WTC11 (cell line): ENCODE measurements at regions not wholly inside any gene's neighbourhood (a gene's known extent, or its start where the extent isn't known, plus 50 kb on each side); places are given as distances from the start of the nearest gene placed in this dataset.

Experiments
- ATAC-seq: fragments of 200-7000 bp; cut with Tn5 transposase; 2 replicates; pipeline ENCODE4 v1.10.0; 2021; ENCODE audit warnings: mild to moderate bottlenecking, moderate library complexity
- CTCF ChIA-PET: fragments of 300-600 bp; sonication (Branson Sonifier 250); formaldehyde crosslinking; loops from one replicate; lab custom pipeline; 2021; ENCODE audit warnings: antibody characterized with exemption; lab: Charles Lee
- POLR2A ChIA-PET: fragments of 350-600 bp; sonication (Branson Sonifier 250); formaldehyde crosslinking; loops from one replicate; lab custom pipeline; 2021; ENCODE audit warnings: antibody characterized with exemption; lab: Charles Lee
- DNase-seq: peaks from one replicate; pipeline ENCODE4 v3.0.0; 2021; ENCODE audit warnings: low spot score
- H3K27ac Mint-ChIP-seq: 2 replicates; pipeline ENCODE4 v1.8.0; 2021; ENCODE audit warnings: mixed read lengths
- H3K27me3 Mint-ChIP-seq: 2 replicates; pipeline ENCODE4 v1.8.0; 2021; ENCODE audit warnings: low read depth, mild to moderate bottlenecking, moderate library complexity, mixed read lengths
- H3K36me3 Mint-ChIP-seq: 2 replicates; pipeline ENCODE4 v1.8.0; 2021; ENCODE audit warnings: mixed read lengths
- H3K4me1 Mint-ChIP-seq: 2 replicates; pipeline ENCODE4 v1.8.0; 2022; ENCODE audit warnings: mixed read lengths
- H3K4me3 Mint-ChIP-seq: 2 replicates; pipeline ENCODE4 v1.8.0; 2021; ENCODE audit warnings: mild to moderate bottlenecking, moderate library complexity, mixed read lengths
- H3K9me3 Mint-ChIP-seq: 2 replicates; pipeline ENCODE4 v1.8.0; 2021; ENCODE audit warnings: mixed read lengths
- CBFB ChIP-seq: sonication (generic); formaldehyde crosslinking; IDR thresholded peaks from 2 replicates; pipeline ENCODE4 v1.8.1; 2022; ENCODE audit warnings: mild to moderate bottlenecking, low read depth, missing genetic modification reagents
- CREM ChIP-seq: sonication (generic); formaldehyde crosslinking; IDR thresholded peaks from 2 replicates; pipeline ENCODE4 v1.8.1; 2022; ENCODE audit warnings: mild to moderate bottlenecking, missing genetic modification reagents, moderate library complexity
- EMX1 ChIP-seq: fragments of 250-450 bp; sonication (Bioruptor Pico); IDR thresholded peaks from 2 replicates; pipeline ENCODE4 v1.8.0; 2021; ENCODE audit warnings: mild to moderate bottlenecking
- ETV6 ChIP-seq: sonication (generic); formaldehyde crosslinking; IDR thresholded peaks from 2 replicates; pipeline ENCODE4 v1.8.1; 2022; ENCODE audit warnings: mild to moderate bottlenecking, missing genetic modification reagents
- GRHL2 ChIP-seq: fragments of 250-450 bp; sonication (Bioruptor Pico); IDR thresholded peaks from 2 replicates; pipeline ENCODE4 v1.8.0; 2022; ENCODE audit warnings: mild to moderate bottlenecking, moderate library complexity; ENCODE audit not compliant: insufficient replicate concordance, severe bottlenecking
- JUN ChIP-seq: sonication (generic); formaldehyde crosslinking; IDR thresholded peaks from 2 replicates; pipeline ENCODE4 v1.8.0; 2023; ENCODE audit warnings: mild to moderate bottlenecking, missing genetic modification reagents
- NFE2L1 ChIP-seq: sonication (generic); formaldehyde crosslinking; IDR thresholded peaks from 2 replicates; pipeline ENCODE4 v1.8.1; 2023; ENCODE audit warnings: missing genetic modification reagents
- NFYB ChIP-seq: sonication (generic); formaldehyde crosslinking; conservative IDR thresholded peaks from 2 replicates; pipeline ENCODE4 v1.8.0; 2022; ENCODE audit warnings: low read depth, missing genetic modification reagents
- OVOL2 ChIP-seq: fragments of 250-450 bp; sonication (Bioruptor Pico); IDR thresholded peaks from 2 replicates; pipeline ENCODE4 v1.9.0; 2021; ENCODE audit warnings: mild to moderate bottlenecking, borderline replicate concordance
- RORB ChIP-seq: fragments of 250-450 bp; sonication (Bioruptor Pico); IDR thresholded peaks from 2 replicates; pipeline ENCODE4 v1.9.0; 2021; ENCODE audit warnings: mild to moderate bottlenecking
- SMAD4 ChIP-seq: sonication (generic); formaldehyde crosslinking; IDR thresholded peaks from 2 replicates; pipeline ENCODE4 v1.8.0; 2022; ENCODE audit warnings: mild to moderate bottlenecking, missing genetic modification reagents
- TCF7 ChIP-seq: sonication (generic); formaldehyde crosslinking; IDR thresholded peaks from 2 replicates; pipeline ENCODE4 v1.8.0; 2022; ENCODE audit warnings: mild to moderate bottlenecking, low read depth, missing genetic modification reagents, moderate library complexity
- TEAD1 ChIP-seq: sonication (generic); formaldehyde crosslinking; IDR thresholded peaks from 2 replicates; pipeline ENCODE4 v1.8.0; 2022; ENCODE audit warnings: mild to moderate bottlenecking, missing genetic modification reagents
- ZNF121 ChIP-seq: sonication (generic); formaldehyde crosslinking; IDR thresholded peaks from 2 replicates; pipeline ENCODE4 v1.8.0; 2023; ENCODE audit warnings: missing genetic modification reagents
- ZNF138 ChIP-seq: sonication (generic); formaldehyde crosslinking; conservative IDR thresholded peaks from 2 replicates; pipeline ENCODE4 v1.8.1; 2022; ENCODE audit warnings: mild to moderate bottlenecking, moderate library complexity, missing genetic modification reagents
- ZNF263 ChIP-seq: sonication (generic); formaldehyde crosslinking; IDR thresholded peaks from 2 replicates; pipeline ENCODE4 v1.8.1; 2022; ENCODE audit warnings: low read depth, mild to moderate bottlenecking, moderate library complexity, missing genetic modification reagents
- ZNF416 ChIP-seq: fragments of 250-450 bp; sonication (Bioruptor Pico); IDR thresholded peaks from 2 replicates; pipeline ENCODE4 v1.9.0; 2021; ENCODE audit warnings: mild to moderate bottlenecking, inconsistent platforms
- TF ChIP-seq, protein P1 (sequence below): fragments of 250-450 bp; sonication (Bioruptor Pico); IDR thresholded peaks from 2 replicates; pipeline ENCODE4 v1.9.0; 2021; ENCODE audit warnings: moderate library complexity, mild to moderate bottlenecking, inconsistent platforms, borderline replicate concordance
- TF ChIP-seq, protein P2 (sequence below): fragments of 250-450 bp; sonication (Bioruptor Pico); IDR thresholded peaks from 2 replicates; pipeline ENCODE4 v2.1.2; 2022; ENCODE audit warnings: mild to moderate bottlenecking, moderate library complexity
- TF ChIP-seq, protein P3 (sequence below): sonication (generic); formaldehyde crosslinking; IDR thresholded peaks from 2 replicates; pipeline ENCODE4 v1.8.1; 2022; ENCODE audit warnings: mild to moderate bottlenecking, moderate library complexity, missing genetic modification reagents
- TF ChIP-seq, protein P4 (sequence below): sonication (generic); formaldehyde crosslinking; IDR thresholded peaks from 2 replicates; pipeline ENCODE4 v1.8.0; 2022; ENCODE audit warnings: mild to moderate bottlenecking, missing genetic modification reagents
- TF ChIP-seq, protein P5 (sequence below): sonication (generic); formaldehyde crosslinking; IDR thresholded peaks from 2 replicates; pipeline ENCODE4 v1.8.0; 2022; ENCODE audit warnings: mild to moderate bottlenecking, missing genetic modification reagents
- TF ChIP-seq, protein P6 (sequence below): sonication (generic); formaldehyde crosslinking; IDR thresholded peaks from 2 replicates; pipeline ENCODE4 v1.8.1; 2023; ENCODE audit warnings: mild to moderate bottlenecking, missing genetic modification reagents
- TF ChIP-seq, protein P7 (sequence below): sonication (generic); formaldehyde crosslinking; IDR thresholded peaks from 2 replicates; pipeline ENCODE4 v1.8.0; 2022; ENCODE audit warnings: mild to moderate bottlenecking, missing genetic modification reagents
- TF ChIP-seq, protein P8 (sequence below): sonication (generic); formaldehyde crosslinking; IDR thresholded peaks from 2 replicates; pipeline ENCODE4 v1.8.1; 2023; ENCODE audit warnings: mild to moderate bottlenecking, missing genetic modification reagents, moderate library complexity

DNA sequence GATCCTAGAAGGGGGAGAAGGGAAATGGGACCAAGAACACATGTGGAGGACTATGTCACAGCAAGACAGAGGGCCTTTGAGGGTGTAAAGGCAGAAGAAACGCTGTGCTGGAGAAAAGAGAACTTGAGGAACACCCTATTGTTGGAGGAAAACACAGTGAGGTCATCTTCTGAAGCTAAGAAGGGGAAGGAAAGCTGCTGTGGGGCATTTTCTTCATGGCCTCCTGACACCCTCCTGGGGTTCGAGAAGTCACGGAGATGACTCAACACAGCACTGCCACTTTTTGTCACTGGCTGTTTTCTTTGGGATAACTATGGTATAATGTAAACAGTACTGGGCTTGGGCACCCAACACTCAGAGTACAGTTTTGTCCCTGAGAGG lies 492.6 kb upstream of the CADM1 start:
- Mint-ChIP-seq H3K27ac (no peak overlapping the region), H3K27me3 (peaks cover 26% of the 10 kb centered on the region), H3K36me3 (no peaks in the 10 kb centered on the region), H3K9me3 (no peaks in the 10 kb centered on the region), H3K4me3 (no peak overlapping the region), H3K4me1 (no peaks in the 10 kb centered on the region)
- ChIA-PET CTCF (no interaction called here), POLR2A (no interaction called here)
- DNase-seq (no peak), ATAC-seq (no peak)
- no peak for TF ChIP-seq SMAD4
- no peak for TF ChIP-seq TCF7
- no peak for TF ChIP-seq CREM (CRISPR knock-in tag)
- no peak for TF ChIP-seq NFYB (CRISPR knock-in tag)
- no peak for TF ChIP-seq ZNF263 (CRISPR knock-in tag)
- TF ChIP-seq EMX1 (CRISPR knock-in tag), result no peak
- TF ChIP-seq, protein P1, sequence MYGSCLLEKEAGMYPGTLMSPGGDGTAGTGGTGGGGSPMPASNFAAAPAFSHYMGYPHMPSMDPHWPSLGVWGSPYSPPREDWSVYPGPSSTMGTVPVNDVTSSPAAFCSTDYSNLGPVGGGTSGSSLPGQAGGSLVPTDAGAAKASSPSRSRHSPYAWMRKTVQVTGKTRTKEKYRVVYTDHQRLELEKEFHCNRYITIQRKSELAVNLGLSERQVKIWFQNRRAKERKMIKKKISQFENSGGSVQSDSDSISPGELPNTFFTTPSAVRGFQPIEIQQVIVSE (CRISPR knock-in tag), result no peak
- no peak for TF ChIP-seq TEAD1 (CRISPR knock-in tag)
- TF ChIP-seq, protein P2, sequence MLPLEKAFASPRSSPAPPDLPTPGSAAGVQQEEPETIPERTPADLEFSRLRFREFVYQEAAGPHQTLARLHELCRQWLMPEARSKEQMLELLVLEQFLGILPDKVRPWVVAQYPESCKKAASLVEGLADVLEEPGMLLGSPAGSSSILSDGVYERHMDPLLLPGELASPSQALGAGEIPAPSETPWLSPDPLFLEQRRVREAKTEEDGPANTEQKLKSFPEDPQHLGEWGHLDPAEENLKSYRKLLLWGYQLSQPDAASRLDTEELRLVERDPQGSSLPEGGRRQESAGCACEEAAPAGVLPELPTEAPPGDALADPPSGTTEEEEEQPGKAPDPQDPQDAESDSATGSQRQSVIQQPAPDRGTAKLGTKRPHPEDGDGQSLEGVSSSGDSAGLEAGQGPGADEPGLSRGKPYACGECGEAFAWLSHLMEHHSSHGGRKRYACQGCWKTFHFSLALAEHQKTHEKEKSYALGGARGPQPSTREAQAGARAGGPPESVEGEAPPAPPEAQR (CRISPR knock-in tag), result no peak
- TF ChIP-seq GRHL2 (CRISPR knock-in tag), result no peak
- TF ChIP-seq, protein P3, sequence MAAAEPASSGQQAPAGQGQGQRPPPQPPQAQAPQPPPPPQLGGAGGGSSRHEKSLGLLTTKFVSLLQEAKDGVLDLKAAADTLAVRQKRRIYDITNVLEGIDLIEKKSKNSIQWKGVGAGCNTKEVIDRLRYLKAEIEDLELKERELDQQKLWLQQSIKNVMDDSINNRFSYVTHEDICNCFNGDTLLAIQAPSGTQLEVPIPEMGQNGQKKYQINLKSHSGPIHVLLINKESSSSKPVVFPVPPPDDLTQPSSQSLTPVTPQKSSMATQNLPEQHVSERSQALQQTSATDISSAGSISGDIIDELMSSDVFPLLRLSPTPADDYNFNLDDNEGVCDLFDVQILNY (CRISPR knock-in tag), result no peak
- TF ChIP-seq, protein P4, sequence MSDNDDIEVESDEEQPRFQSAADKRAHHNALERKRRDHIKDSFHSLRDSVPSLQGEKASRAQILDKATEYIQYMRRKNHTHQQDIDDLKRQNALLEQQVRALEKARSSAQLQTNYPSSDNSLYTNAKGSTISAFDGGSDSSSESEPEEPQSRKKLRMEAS (CRISPR knock-in tag), result no peak
- no peak for TF ChIP-seq ZNF121
- no peak for TF ChIP-seq OVOL2 (CRISPR knock-in tag)
- no peak for TF ChIP-seq JUN (CRISPR knock-in tag)
- TF ChIP-seq, protein P5, sequence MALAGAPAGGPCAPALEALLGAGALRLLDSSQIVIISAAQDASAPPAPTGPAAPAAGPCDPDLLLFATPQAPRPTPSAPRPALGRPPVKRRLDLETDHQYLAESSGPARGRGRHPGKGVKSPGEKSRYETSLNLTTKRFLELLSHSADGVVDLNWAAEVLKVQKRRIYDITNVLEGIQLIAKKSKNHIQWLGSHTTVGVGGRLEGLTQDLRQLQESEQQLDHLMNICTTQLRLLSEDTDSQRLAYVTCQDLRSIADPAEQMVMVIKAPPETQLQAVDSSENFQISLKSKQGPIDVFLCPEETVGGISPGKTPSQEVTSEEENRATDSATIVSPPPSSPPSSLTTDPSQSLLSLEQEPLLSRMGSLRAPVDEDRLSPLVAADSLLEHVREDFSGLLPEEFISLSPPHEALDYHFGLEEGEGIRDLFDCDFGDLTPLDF (CRISPR knock-in tag), result no peak
- TF ChIP-seq, protein P6, sequence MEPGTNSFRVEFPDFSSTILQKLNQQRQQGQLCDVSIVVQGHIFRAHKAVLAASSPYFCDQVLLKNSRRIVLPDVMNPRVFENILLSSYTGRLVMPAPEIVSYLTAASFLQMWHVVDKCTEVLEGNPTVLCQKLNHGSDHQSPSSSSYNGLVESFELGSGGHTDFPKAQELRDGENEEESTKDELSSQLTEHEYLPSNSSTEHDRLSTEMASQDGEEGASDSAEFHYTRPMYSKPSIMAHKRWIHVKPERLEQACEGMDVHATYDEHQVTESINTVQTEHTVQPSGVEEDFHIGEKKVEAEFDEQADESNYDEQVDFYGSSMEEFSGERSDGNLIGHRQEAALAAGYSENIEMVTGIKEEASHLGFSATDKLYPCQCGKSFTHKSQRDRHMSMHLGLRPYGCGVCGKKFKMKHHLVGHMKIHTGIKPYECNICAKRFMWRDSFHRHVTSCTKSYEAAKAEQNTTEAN (CRISPR knock-in tag), result no peak

DNA sequence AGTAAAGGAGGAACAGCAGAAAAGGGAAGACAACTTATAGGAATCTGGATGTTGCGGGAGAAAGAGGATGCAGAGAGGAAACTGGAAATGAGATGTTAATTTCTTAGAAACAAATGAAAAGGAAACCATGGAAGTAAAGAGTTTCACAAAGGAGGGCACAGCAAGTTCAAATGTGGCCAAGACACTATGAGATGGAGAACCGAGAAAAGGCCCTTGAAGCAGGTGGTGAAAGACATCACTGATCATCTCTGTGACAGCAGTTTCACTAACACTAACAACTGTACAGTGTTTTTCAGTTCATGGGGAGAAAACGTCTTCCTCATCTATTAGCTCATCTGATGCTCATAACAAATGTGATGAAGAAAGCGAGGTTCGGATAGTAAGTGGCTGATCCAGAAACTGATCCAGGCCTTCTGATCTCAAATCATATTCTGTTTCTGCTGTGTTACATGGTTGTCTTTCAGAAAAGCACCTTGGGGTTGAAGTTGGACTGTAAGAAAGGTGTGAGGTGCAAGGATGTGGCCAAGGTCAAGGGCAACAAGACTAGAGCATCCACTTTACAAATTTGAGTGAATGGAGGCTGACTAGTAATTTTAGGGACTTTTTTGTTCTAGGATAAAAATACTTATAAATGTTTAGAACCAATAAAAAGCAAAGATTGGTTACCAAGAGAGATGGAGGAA lies 492.1 kb upstream of the CADM1 start:
- Mint-ChIP-seq H3K9me3 (no peaks in the 10 kb centered on the region), H3K4me3 (no peak overlapping the region), H3K27ac (no peak overlapping the region), H3K36me3 (no peaks in the 10 kb centered on the region), H3K27me3 (peaks cover 24% of the 10 kb centered on the region), H3K4me1 (no peaks in the 10 kb centered on the region)
- TF ChIP-seq NFE2L1 (CRISPR knock-in tag) (no peak), ZNF138 (CRISPR knock-in tag) (no peak), ZNF416 (no peak), ETV6 (CRISPR knock-in tag) (no peak), ZNF263 (CRISPR knock-in tag) (no peak), CBFB (no peak), ZNF121 (no peak), RORB (CRISPR knock-in tag) (no peak), NFYB (CRISPR knock-in tag) (no peak)
- TF ChIP-seq, protein P4 (CRISPR knock-in tag), result no peak
- TF ChIP-seq, protein P7, sequence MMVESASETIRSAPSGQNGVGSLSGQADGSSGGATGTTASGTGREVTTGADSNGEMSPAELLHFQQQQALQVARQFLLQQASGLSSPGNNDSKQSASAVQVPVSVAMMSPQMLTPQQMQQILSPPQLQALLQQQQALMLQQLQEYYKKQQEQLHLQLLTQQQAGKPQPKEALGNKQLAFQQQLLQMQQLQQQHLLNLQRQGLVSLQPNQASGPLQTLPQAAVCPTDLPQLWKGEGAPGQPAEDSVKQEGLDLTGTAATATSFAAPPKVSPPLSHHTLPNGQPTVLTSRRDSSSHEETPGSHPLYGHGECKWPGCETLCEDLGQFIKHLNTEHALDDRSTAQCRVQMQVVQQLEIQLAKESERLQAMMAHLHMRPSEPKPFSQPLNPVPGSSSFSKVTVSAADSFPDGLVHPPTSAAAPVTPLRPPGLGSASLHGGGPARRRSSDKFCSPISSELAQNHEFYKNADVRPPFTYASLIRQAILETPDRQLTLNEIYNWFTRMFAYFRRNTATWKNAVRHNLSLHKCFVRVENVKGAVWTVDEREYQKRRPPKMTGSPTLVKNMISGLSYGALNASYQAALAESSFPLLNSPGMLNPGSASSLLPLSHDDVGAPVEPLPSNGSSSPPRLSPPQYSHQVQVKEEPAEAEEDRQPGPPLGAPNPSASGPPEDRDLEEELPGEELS (CRISPR knock-in tag), result no peak
- TF ChIP-seq, protein P5 (CRISPR knock-in tag), result no peak
- TF ChIP-seq, protein P8, sequence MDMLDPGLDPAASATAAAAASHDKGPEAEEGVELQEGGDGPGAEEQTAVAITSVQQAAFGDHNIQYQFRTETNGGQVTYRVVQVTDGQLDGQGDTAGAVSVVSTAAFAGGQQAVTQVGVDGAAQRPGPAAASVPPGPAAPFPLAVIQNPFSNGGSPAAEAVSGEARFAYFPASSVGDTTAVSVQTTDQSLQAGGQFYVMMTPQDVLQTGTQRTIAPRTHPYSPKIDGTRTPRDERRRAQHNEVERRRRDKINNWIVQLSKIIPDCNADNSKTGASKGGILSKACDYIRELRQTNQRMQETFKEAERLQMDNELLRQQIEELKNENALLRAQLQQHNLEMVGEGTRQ (CRISPR knock-in tag), result no peak
- DNase-seq (no peak), ATAC-seq (no peak)
- ChIA-PET CTCF (no interaction called here), POLR2A (no interaction called here)
